HFF-Myc (cell line): ENCODE measurements at regions not wholly inside any gene's neighbourhood (a gene's known extent, or its start where the extent isn't known, plus 50 kb on each side); places are given as distances from the start of the nearest gene placed in this dataset.

ENCODE experiments used
- DNase-seq: peaks from one replicate; pipeline ENCODE4 v3.0.0-alpha.2; 2011; ENCODE audit warnings: low read depth; ENCODE audit errors: extremely low read depth
- H3K4me3 ChIP-seq: replicated peaks from 2 replicates; pipeline ENCODE4 v1.5.1; 2011; ENCODE audit warnings: low read depth, mild to moderate bottlenecking, control low read depth, low read length
- TF ChIP-seq, protein P1 (sequence below): IDR thresholded peaks from 2 replicates; pipeline ENCODE4 v1.5.1; 2012; ENCODE audit warnings: mild to moderate bottlenecking, low read depth, low read length, control low read depth; ENCODE audit errors: missing control alignments

DNA sequence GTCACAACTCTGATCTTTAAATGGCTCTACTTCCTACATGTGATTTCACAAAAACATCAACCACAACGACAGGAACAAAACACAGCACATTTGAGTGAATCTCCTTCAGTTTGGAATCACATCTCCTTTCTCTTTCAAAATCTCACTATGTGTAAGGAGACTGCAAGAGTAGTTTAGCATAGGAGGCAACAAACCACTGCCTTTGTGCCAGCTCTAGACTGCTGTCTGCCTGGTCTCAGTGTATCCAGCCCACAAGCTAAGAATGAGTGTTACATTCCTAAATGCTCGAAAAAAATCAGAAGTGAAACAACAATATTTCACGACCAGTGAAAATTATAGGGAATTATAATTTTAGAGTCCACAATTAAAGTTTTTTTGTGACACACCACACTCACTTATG is 217.0 kb upstream of the STEAP4 start:
- no peak overlapping the region for H3K4me3 ChIP-seq
- TF ChIP-seq, protein P1, sequence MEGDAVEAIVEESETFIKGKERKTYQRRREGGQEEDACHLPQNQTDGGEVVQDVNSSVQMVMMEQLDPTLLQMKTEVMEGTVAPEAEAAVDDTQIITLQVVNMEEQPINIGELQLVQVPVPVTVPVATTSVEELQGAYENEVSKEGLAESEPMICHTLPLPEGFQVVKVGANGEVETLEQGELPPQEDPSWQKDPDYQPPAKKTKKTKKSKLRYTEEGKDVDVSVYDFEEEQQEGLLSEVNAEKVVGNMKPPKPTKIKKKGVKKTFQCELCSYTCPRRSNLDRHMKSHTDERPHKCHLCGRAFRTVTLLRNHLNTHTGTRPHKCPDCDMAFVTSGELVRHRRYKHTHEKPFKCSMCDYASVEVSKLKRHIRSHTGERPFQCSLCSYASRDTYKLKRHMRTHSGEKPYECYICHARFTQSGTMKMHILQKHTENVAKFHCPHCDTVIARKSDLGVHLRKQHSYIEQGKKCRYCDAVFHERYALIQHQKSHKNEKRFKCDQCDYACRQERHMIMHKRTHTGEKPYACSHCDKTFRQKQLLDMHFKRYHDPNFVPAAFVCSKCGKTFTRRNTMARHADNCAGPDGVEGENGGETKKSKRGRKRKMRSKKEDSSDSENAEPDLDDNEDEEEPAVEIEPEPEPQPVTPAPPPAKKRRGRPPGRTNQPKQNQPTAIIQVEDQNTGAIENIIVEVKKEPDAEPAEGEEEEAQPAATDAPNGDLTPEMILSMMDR: no peak
- DNase-seq: no peak

DNA sequence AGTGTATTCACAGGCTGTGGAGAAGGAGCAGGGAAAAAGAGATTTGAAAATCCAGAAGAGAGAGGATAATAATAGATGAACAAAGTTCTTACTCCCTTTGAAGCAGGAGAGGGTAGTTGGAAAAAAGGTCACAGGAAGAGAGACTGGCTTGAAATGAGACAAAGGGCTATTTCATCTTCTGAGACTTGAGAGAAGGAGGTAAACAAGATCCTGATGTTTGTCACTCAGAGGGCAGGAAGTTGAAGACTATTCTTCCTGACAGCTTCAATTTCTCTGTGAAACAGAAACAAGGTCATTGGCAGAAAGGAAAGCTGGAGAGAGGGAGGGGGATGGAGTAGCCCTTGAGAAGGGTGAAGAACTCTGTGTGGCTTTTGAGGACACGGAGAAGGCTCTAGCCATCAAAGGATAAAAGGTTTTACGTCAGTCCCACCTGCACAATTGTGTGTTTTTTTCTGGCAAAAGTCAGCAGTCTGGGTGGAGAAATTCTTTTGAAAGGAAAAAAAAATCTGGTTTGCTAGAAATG is 216.1 kb upstream of the STEAP4 start:
- no peak overlapping the region for H3K4me3 ChIP-seq
- DNase-seq: no peak
- TF ChIP-seq, protein P1: no peak

DNA sequence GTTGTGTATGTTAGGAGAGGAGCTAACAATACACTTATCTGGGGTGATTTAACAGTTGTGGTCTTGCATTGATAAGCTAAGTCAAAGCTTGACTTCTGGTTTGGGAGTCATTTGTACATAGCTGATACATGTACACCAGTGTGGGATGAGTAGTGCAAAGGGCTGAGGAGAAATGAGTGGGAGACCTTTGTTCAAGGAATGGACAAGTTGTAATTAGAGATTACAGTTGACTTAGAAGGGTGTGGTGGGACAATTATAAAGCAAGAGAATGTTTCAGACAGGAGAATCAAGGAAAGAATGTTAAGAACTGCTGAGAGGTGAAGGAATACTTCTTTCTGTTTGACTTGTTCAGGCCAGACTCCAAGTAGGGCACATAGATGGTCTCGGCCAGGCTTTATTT is 209.7 kb upstream of the STEAP4 start:
- no peak overlapping the region for H3K4me3 ChIP-seq
- TF ChIP-seq, protein P1: no peak
- DNase-seq: no peak

DNA sequence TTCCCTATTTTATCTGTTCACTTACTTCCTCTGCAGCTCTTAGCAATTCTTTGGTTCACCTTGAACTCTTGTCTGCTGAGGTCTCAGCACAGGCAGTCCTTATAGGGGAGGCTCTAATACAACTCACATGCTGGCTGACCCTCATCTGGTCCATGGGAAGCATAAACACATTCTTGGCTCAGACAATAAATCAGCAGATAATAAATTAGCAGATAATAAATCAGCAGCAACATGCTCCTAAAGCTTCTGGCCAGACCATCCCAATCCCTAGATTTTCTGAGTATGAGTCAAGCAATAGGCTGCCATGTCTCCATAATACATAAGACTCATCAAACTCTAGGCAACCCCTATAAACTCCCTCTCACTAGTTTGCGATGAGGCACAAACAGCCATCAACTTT is 208.6 kb upstream of the STEAP4 start:
- no peak for DNase-seq
- TF ChIP-seq, protein P1: no peak
- no peak overlapping the region for H3K4me3 ChIP-seq

DNA sequence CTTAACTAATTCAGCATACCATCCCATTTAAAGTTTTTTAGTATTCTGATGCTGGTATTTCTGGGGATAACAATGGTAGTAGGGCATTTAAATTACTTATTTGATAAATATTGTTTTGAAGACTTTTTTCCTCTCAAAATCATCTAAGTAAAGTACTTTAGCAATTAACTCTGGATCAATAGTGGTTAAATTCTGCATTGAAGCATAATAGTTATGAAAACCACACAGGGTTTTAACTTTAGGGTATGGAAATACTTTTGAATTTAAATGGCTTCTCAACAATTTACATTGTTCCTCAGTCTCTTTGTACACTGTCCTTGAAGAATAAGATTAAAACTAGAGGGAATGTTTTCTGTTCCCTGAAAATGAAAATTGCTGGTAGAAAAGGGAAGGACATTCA is 202.6 kb upstream of the STEAP4 start:
- no peak for DNase-seq

DNA sequence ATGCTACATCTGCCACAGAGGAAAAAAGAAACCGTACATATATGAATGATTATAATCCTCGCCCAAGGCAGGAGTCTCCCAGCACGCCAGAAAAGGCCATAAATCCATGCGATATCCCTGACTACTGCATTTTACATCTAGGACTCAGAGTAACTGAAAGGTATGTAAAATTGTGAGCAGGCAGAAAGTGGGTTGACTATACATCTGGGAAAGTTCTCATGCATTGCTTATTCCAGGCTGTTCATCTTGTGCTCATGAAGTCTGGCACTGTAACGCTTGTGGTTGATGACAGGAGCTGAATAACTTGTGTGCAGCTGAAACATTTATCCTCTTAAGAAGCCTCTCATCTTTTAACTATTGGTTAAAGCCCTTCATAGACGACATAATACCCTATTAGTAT is 193.4 kb upstream of the STEAP4 start:
- no peak overlapping the region for H3K4me3 ChIP-seq
- no peak for DNase-seq
- TF ChIP-seq, protein P1: no peak

More for the DNA sequence above, 202.6 kb upstream of the STEAP4 start:
- no peak overlapping the region for H3K4me3 ChIP-seq
- TF ChIP-seq, protein P1: no peak
